ENCODE measurements at regions not wholly inside any gene's neighbourhood (a gene's known extent, or its start where the extent isn't known, plus 50 kb on each side); places are given as distances from the start of the nearest gene placed in this dataset.

DNA sequence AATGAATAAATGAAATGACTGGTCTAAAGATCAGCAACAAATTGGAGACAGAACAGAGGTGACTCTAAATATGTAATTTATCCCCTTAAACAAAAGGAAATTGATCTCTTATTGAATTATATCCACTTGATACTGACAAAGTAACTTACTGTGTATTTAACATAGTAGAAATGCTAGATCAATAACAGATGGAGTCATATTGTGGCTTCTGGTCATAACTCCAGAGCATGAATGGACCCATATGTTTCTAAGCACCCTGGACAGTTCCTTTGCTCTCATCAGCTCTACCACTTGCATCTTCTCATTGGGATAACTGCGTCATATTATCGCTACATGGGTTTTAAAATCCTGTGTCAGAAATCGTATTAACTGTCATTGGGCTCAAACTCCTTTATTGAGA, 222.3 kb downstream of the ETS1 start:
- DNase-seq = no peak

DNA sequence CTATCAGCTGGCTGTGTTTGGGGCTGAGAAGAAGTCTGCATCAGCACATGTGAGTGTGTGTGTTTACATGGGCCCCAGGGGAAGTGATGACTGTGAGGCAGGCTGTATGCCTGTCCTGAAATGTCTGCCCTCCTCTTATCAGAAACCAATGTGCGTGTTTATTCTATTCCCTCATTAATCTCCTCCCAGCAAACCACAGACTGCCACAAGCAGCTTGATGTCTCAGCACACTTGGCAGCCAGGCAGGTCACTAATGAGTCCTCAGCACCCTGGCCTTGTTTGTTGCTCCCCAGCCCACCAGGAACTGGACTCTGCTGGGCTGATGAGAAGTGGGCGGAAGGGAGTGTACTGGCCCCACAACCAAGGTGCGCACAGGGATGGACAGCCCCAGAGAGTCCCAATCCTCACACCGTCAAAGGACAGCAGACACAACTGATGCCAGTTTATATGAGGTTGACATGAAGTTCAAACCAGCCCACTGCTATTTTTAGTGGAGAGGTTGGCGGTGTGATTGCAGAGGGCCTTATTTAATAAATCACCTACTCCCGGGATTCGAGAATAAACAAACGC, 225.8 kb downstream of the ETS1 start:
- no peak for DNase-seq

DNA sequence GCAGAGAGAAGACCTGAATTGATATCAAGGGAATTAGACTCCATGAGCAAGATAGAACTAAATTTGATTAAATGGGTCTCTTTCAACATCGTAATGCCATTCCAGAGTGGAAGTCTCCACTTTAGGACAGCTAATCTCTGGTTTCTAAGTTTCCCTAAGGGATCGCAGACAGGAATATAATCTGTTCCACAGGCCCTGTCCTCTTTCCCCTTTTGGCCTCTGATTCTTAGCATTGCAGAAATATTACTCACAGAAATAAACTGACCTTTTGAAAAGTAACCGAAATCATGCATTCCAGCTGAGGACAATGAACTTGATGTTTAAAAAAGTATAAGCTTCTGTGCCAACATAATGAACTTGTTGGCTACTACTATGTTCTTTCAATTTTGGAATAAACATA, 227.8 kb downstream of the ETS1 start:
- no peak for DNase-seq

DNA sequence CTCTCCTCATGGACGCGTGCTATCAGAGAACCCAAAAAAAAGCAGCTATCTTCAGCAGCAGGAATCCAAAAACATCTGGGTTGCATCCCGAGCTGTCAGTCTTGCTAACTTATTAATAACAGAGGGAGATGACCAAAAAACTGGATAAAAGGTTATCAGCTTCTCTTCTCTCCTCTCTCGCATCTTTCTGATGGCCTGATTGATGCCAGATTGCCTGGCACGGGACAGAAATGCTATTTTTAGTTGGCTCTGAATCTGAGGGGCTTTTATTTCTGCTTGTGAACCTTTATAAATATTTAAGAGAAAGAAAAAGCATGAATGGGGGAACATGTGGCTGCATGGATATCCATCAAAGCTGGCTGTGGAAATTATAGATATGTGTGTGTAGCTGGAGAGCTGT, 230.3 kb downstream of the ETS1 start:
- no peak for DNase-seq

DNA sequence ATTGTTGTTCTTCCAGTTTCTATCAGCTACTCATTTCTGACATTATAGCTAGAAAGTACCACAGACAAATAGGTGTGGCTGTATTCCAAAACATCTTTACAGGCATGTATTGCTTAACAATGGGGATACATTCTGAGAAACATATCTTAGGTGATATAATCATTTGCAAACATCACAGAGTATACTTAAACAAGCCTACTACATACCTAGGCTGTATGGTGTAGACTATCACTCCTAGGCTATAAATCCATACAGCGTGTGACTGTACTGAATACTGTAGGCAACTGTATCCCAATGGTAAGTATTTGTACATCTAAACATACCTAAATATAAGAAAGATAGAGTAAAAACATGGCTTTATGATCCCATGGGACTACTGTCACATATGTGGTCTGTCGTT, 231.8 kb downstream of the ETS1 start:
- DNase-seq = no peak

DNA sequence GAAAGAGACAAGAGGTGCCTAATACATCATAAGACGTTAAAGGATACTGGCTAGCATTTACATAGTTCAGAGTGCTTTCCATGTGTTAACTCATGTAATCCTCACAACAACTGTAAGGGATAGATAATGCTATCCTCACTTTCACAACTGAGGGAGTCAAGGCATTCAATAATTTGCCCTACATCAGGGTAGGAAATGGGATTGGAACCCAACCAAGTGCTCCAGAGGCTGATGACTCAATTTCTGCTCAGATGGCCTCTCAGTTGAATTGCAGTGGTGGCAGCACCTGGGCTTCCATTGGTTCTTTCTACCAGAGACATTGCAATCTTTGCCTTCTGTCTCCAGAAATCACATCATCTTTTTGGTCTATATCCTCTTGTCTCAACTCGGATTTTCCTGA, 232.9 kb downstream of the ETS1 start:
- no peak for DNase-seq

DNA sequence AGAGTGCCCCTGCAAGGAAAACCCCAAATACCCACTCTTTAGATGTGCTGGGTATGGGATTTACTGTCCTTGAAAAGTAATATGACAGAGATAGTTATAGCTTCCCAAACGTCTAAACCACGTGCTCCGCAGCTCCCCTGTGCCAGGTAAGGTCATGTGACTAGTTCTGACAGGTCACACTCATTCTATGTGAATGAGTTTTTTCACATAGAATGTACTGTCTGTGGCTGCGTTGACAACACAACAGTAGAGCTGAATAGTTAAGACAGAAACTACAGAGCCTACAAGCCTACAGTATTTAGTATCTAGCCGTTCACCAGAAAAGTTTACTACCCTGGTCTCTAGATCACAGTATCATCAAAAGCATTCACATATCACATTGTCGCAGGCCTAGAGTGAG, 236.2 kb downstream of the ETS1 start:
- DNase-seq = no peak

DNA sequence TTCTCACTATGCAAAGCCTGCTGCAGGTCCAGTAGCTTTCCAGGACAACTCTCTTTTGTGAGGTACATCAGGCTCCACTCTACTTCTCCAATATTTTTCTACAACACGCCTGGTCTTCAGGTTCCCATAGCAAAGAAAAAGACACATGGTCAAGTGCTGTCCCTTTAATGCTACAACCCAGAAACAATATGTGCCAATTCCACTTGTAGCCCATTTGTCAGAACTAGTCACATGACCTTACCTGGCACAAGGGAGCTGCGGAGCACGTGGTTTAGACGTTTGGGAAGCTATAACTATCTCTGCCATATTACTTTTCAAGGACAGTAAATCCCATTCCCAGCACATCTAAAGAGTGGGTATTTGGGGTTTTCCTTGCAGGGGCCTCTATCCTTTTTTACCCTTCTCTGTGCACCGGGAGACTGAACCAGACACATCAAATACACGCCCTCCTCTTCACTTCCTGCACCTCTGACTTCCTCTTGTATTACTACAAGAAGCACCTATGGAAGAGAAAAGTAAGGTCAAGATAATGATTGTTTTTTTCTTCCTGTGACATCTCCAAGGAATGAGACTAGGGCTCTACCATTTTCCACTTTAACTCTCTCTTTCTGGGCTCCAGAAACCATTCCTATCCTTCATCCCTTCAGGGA, 237.6 kb downstream of the ETS1 start:
- DNase-seq = no peak

DNA sequence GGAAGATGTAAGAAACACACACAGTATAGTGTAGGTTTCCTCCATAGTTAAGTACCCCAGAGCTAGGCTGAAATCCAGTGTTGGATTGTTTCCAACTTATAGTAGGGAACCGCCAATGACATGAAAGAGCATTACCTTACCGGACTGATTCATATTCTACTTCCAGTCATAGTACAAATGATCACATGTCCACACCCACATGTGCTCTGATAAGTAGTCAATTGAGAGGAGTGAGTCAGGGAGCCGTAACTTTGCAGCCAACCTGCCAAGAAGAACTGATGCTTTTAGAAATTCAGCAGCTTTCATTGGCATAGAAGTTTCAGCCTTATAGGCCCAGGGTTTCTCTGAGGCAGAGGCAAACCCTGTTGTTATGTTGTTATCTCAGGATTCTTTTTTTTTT, 240.6 kb downstream of the ETS1 start:
- DNase-seq = no peak

DNA sequence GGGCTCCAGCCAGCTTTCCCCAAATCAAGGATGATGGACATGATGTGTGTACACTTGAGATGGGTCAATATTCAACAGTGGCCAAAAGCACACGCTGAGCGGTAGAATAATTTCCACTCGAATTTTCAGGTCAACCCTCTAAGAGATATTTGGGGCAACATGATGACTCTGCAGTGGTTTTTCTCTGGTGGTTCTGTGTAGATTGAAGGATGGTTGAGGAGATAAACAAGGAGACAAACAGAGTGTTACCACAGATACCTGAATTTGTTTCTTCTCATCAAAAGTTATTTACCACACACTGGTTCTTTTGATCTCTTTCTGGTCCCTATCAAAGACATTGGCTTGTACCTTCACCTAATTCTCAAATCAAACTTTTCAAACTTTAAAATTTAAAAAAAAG, 242.0 kb downstream of the ETS1 start:
- DNase-seq = no peak

DNA sequence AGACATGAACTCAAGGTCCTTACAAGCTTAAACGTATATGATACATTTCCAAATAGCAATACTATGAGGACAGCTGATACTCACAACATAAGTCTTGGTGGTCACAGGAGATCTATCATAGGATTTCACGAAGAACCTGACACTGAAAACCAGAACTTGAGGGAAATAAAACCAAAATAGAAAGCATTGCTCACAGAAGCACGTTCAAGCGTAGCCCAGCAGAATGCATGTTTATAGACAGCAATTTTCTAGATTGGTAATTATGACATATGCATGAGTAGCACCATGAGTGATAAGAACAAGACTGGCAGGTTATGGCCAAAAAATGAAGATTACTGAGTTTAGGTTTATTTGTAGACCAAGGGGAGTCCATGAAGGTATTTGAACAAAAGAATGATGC, 243.5 kb downstream of the ETS1 start:
- DNase-seq = no peak

DNA sequence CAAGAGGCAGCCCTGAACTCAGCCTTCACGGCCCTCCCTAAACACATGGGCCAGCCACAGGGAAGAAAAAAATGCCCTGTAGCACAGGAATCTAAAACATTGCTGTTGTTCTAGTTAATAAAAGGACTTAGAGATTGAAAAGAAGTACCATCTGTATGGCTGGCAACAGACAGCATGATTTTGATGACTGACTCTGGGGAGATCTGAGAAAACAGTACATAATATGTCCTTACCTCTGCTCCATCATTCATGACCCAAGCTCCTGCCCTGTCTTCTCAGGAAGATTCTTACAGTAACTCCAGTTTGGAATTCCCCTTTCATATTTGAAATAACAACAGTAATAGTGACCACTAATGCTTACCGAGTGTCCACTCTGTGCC, 244.2 kb downstream of the ETS1 start:
- DNase-seq = no peak

DNA sequence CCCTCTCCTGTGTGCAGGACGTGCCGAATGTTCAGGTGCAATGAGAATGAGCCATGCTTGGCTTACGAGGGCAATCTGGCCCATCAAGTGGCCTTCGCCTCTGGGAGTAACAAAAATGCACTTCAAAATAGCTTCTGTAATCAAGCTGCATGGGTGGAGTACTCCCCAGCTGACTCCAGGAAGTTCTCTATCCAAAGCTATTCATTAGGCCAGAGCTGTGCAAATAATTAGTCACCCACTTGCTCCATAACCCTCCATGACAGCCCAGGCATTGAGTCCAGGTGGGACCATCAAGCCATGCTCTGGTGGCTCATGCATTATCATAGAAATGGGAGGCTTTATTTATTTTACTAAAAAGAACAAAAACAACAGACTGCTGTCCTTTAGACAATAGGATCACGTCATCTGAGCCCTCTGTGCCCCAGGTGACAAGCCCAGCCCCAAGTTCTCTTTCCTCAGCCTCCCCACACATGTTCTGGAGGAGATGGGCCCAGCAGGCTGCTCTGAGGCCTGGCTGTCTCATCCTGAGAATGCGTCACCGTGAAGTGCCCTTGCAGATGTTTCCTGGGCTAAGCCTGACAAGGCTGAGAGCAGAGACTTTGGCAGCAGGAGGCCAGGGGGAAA, 244.7 kb downstream of the ETS1 start:
- no peak for DNase-seq

DNA sequence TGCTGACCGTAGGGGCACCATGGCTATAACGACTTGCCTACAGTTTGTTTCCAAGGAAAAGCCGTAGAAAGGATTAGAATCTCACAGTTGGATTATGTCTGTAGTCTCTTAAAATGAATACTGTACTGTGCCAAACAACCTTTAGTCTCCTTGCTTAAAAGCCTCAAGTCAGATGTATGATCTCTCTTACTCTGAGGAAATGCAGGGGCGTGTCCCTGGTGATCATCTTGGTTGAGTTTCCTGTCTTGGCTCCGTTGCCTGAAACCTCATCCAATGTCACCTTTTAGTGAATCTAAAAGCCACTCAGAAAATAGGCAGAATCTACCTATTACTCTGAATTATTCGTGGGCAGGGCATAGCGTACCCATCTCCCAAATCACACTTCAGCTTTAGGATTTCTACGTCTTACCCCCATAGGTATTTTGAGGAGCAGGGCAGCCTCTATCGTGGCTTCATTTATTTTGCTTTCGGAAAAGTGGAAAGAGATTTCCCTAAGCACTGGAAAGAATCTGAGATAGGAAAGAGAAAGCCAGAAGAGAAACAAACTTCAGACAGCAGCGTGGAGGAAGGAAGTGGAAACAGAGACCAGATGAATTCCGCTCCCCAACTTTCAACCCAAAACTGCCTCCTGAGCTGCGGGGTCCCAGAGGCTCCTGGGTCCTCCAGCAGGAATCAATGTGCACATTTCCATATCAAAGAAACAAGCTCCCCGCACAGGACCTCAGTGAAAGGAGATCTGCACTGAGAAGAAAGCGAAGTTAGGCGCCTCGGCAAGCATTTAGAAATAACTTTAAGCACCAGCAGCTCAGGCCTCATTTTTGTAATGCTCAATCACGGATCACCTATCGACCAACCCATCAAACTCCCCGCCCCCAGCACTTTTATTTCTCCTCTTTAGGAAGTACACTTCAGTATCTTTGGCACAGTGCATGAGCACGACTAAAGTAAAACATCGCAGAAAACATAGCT, 245.8 kb downstream of the ETS1 start:
- no peak for DNase-seq

DNA sequence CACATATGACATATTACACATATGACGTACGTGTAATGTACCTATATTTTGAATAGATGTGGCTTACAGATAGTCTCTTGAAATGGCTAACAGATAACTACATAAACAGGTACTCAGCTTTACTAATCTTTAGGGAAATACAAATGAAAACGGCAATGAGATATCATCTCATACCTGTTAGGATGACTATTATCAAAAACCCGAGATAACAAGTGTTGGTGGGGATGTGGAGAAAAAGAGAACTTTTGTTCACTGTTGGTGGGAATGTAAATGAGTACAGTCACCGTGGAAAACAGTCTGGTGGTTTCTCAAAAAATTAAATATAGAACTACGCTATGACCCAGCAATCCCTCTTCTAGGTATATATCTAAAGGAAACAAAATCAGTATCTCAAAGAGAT, 247.6 kb downstream of the ETS1 start:
- no peak for DNase-seq

DNA sequence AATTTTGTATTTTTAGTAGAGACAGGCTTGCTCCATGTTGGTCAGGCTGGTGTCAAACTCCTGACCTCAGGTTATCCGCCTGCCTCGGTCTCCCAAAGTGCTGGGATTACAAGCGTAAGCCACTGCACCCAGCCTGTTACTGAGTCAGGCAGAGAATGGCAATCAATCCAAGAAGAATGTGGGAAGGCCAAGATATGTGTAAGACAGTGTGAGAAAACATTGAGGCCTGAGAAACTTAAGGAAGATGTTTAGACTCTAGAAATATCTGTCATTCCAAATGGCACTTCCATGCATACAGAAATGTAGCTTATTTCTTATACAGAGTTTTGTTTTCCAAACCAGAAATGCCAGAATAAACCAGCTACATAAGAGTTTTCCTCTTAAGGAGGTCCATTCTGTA, 248.5 kb downstream of the ETS1 start:
- no peak for DNase-seq

DNA sequence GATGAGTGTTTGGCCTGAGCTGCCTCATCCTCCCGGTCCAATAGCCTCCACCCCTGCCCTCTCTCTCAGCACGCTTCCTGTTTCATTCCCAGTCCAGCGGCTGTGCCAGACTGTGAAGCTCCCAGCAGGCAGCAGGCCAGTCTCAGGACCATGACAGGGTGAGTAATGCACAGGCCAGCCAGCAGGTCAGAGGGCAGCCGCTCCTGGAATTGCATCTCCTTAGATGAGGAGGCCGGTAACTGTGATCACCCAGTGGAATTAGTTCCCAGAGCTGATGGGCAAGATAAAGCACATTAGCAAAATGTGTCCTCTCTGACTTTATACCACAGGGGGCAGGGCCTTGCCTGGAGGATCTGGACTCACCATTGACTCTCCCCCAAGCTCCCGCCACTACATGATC, 251.2 kb downstream of the ETS1 start:
- no peak for DNase-seq

DNA sequence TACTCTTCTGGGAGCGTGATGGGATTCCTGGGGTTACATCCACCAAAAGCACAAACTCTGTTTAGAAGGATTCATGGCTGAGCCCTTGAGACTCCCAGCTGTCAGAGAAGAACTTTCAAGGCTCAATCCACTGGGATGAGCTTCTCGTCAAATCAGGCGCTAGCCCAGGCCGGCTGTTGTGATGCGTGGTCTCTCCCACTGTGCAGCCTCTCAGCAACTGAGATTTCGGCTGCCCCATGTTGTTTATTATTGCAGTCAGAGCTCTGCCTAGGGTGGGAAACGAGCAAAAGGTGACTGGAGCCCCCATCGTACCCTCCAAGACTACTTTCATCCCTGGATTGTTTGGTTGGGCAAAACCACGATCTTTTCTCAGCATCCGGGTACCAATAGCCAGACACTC, 251.6 kb downstream of the ETS1 start:
- DNase-seq = no peak

DNA sequence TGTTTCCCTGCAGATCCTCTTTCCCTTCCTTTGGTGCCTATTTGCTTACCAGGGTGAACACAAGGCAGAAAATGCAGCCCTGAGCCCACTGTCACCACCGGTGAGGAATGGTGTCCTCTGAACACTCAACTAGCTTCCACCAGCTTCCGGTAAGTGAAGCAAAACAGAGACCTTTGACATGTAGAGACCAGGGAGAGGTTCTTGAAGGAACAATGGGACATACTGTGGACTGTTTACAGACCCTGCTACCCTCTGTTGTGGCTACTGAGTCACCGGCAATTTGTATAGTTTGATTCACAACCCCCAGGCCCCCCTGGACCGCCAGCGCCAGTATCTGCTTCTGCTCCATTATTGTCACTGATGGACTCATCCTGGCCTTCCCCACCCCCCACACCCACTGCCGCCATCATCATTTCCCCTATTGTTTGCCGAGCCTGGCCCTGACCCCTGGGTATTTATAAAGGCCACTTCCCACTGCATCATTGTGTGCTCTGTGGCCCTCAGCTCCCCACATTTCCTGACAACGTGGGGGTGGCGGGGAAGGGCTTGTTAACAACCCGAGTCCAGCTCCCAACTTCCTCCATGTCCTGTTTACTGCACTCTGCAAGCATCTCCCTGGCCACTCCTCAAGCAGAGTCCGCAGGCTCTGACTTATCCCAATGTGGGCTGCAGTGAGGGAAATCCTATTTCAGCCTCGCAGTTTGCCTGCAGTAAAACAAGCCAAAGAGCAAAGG, 252.9 kb downstream of the ETS1 start:
- DNase-seq = no peak

DNA sequence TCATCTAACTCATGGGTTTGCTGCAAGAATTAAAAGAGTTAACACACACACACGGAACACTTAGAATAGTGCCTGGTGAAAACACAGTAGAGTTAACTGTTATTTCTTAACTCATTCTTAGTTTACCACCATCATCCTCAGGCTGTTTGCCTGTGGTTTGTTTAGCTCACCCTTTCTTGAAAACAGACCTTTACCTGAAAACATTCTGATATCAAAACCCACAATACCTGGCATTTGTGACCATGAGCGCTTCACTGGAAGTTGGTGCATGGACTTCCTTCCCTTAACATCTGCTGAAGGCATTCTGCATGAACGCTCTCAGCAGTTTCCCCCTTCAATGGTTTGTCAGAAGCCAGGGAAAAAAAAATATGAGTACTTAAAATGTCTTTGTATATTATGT, 256.0 kb downstream of the ETS1 start:
- no peak for DNase-seq

DNA sequence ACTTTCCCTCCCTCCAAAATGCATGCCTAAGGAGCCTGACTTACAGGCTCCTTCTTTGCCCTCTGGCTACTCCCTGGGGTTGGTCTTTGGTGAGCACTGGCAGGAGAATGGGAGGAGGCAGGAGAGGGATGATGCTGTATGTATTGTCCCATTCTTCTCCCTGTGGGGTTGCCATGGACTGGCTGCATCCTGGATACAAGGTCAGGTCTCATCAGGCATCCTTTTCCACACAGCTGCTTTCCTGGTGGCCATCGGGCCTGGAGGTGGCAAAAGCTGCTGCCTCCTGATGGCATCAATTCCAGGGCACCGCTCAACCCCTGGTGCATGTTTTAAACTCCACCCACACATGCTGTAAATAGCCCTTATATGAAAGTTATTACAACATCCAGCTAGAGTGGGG, 257.2 kb downstream of the ETS1 start:
- no peak for DNase-seq

DNA sequence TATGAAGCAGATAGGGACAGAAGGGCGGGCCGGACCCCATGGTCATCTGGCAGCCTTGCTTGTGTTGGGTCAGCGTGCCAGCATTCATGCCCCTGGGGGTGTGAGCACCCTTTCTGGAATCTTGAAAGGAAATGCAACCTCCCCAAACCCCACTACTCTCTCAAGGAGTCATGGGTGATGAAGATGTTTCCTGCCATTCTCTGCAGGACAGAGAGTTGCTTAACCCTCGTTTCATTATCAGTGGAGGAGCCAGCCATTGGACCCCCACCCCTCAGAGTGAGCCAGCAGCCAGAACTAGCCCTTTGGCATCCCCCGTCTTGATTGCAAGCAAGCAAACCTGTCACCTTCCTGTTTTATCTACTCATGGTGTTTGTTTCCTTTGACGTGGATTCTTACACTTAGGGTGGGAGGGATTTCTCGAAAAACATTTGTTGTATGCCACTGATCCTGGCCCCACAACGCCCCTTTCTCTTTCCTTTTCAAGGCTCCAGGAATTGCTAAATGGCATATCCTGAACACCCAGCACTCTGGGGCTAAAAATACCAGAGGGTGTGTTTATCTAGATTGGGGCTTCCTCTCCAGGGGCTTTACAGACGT, 258.3 kb downstream of the ETS1 start:
- no peak for DNase-seq

Data from occipital lobe (tissue), 1 donor.